VCaP (cell line): ENCODE measurements at regions not wholly inside any gene's neighbourhood (a gene's known extent, or its start where the extent isn't known, plus 50 kb on each side); places are given as distances from the start of the nearest gene placed in this dataset.

Experiments
- H3K27ac ChIP-seq: fragments of 450-650 bp; 2 replicates; pipeline ENCODE4 v1.5.1; 2017
- CTCF ChIP-seq: fragments of 450-650 bp; conservative IDR thresholded peaks from 2 replicates; pipeline ENCODE4 v1.5.1; 2017; ENCODE audit warnings: mild to moderate bottlenecking, moderate library complexity

GRCh38 chr3:153734777-153735551 is 386.2 kb upstream of the ARHGEF26 start:
- TF ChIP-seq CTCF: no peak
- H3K27ac ChIP-seq: no peak overlapping the region

- no peak for TF ChIP-seq CTCF
- peak overlapping the region; percentile 3 for H3K27ac ChIP-seq
Observed at GRCh38 chr3:153740109-153740508, 381.1 kb upstream of the ARHGEF26 start.

- TF ChIP-seq CTCF: no peak
- H3K27ac ChIP-seq: no peak overlapping the region
Observed at GRCh38 chr3:153744889-153745288, 376.3 kb upstream of the ARHGEF26 start.

GRCh38 chr3:153746211-153746610 is 375.0 kb upstream of the ARHGEF26 start:
- no peak for TF ChIP-seq CTCF
- no peak overlapping the region for H3K27ac ChIP-seq

- no peak for TF ChIP-seq CTCF
- no peak overlapping the region for H3K27ac ChIP-seq
Observed at GRCh38 chr3:153749070-153749610, 372.1 kb upstream of the ARHGEF26 start.

GRCh38 chr3:153752405-153753027 is 368.7 kb upstream of the ARHGEF26 start:
- no peak for TF ChIP-seq CTCF
- H3K27ac ChIP-seq: peak overlapping the region; percentile 79

- H3K27ac ChIP-seq: peak overlapping the region; percentile 79
- TF ChIP-seq CTCF: no peak
Observed at GRCh38 chr3:153753035-153753434, 368.2 kb upstream of the ARHGEF26 start.
